ENCODE measurements at regions not wholly inside any gene's neighbourhood (a gene's known extent, or its start where the extent isn't known, plus 50 kb on each side); places are given as distances from the start of the nearest gene placed in this dataset.

DNA sequence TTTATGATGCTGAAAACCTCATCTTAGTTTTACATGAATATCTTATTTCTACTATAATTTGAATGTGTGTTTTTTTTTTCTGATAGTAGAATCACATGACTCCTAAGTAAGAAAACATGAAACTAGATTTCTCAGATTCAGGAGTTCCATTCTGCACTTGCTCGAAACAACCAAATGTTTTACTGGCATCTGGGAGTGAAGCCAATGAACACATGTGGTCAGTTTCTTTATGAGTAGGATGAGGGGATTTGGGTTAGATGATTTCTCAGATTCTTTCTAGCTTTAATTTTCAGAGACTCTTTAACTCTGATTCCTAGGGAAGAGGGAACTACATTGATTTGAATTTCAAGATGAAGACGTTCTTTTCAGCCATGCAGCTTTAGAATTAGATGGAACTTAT lies 225.0 kb upstream of the NT5C1B start:
- DNase-seq (ENCODE audit: low read depth, low spot score) (no peak), FAIRE-seq (no peak)
- H4K20me1 ChIP-seq (replicated peaks; ENCODE audit: control insufficient read depth, extremely low read depth, insufficient read depth, low read length) = no peaks in the 10 kb centered on the region
- no peak overlapping the region for H3K4me3 ChIP-seq (replicated peaks in 1 of 3; ENCODE audit: insufficient read depth in 1 of 3, low read depth in 1 of 3, low read length in 3 of 3)
- H3K4me2 ChIP-seq (ENCODE audit: insufficient read depth, low read length) = no peak overlapping the region
- H3K79me2 ChIP-seq (ENCODE audit: control insufficient read depth, insufficient read depth, low read length) = no peaks in the 10 kb centered on the region
- no peak overlapping the region for H3K9ac ChIP-seq (replicated peaks; ENCODE audit: extremely low read depth, insufficient read depth, low read length)
- no peaks in the 10 kb centered on the region for H3K36me3 ChIP-seq (ENCODE audit: control insufficient read depth in 2 of 2, extremely low read depth in 1 of 2, insufficient read depth in 2 of 2, low read length in 2 of 2)
- H2AFZ ChIP-seq (ENCODE audit: low read depth, low read length) = no peak overlapping the region
- no peak overlapping the region for H3K27ac ChIP-seq (ENCODE audit: insufficient read depth, low read depth, low read length)
- intact Hi-C loops (cut with micrococcal nuclease) (no loop called here), dilution Hi-C loops (cut with MboI; ENCODE audit: extremely low pct_ligation_motif_present, low sequenced_read_pairs) (no loop called here)
- BruUV-seq (replicated peaks) = no TSS peak
- H3K9me1 ChIP-seq (replicated peaks; ENCODE audit: control insufficient read depth, extremely low read depth, insufficient read depth, low read length) = no peaks in the 10 kb centered on the region
- ChIA-PET POLR2A (no interaction called here), CTCF (no interaction called here)
- no peaks in the 10 kb centered on the region for H3K27me3 ChIP-seq (ENCODE audit: control insufficient read depth in 2 of 2, insufficient read depth in 2 of 2, low read length in 2 of 2)
- H3K4me1 ChIP-seq (ENCODE audit: control insufficient read depth, extremely low read depth, insufficient read depth, low read length) = no peaks in the 10 kb centered on the region
- H3K9me3 ChIP-seq (replicated peaks; ENCODE audit: control insufficient read depth, insufficient read depth, low read length) = no peaks in the 10 kb centered on the region
- TF ChIP-seq FOS (IDR thresholded peaks at IDR 0.05; ENCODE audit: borderline replicate concordance, insufficient read depth, low read length) = no peak
- TF ChIP-seq EZH2 (IDR thresholded peaks at IDR 0.05; ENCODE audit: borderline replicate concordance, low read depth, low read length, severe bottlenecking) = no peak
- no peak for TF ChIP-seq POLR2AphosphoS5 (IDR thresholded peaks at IDR 0.05; ENCODE audit: insufficient read depth, low read depth, low read length)
- TF ChIP-seq, protein P1, sequence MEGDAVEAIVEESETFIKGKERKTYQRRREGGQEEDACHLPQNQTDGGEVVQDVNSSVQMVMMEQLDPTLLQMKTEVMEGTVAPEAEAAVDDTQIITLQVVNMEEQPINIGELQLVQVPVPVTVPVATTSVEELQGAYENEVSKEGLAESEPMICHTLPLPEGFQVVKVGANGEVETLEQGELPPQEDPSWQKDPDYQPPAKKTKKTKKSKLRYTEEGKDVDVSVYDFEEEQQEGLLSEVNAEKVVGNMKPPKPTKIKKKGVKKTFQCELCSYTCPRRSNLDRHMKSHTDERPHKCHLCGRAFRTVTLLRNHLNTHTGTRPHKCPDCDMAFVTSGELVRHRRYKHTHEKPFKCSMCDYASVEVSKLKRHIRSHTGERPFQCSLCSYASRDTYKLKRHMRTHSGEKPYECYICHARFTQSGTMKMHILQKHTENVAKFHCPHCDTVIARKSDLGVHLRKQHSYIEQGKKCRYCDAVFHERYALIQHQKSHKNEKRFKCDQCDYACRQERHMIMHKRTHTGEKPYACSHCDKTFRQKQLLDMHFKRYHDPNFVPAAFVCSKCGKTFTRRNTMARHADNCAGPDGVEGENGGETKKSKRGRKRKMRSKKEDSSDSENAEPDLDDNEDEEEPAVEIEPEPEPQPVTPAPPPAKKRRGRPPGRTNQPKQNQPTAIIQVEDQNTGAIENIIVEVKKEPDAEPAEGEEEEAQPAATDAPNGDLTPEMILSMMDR (IDR thresholded peaks at IDR 0.05; ENCODE audit: extremely low read depth in 1 of 2, insufficient read depth in 1 of 2, low read depth in 1 of 2, low read length in 2 of 2) = no peak
- TF ChIP-seq POLR2A (IDR thresholded peaks at IDR 0.05; ENCODE audit: low read depth, low read length) = no peak
- TF ChIP-seq JUN (IDR thresholded peaks at IDR 0.05; ENCODE audit: borderline replicate concordance, insufficient read depth, insufficient read length, low read depth) = no peak
- no peak for TF ChIP-seq MYC (IDR thresholded peaks at IDR 0.05; ENCODE audit: low read depth, low read length)
- TF ChIP-seq GATA2 (IDR thresholded peaks at IDR 0.05; ENCODE audit: insufficient read depth, insufficient read length, low read depth, low read length) = no peak
- TF ChIP-seq, protein P2, sequence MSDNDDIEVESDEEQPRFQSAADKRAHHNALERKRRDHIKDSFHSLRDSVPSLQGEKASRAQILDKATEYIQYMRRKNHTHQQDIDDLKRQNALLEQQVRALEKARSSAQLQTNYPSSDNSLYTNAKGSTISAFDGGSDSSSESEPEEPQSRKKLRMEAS (IDR thresholded peaks at IDR 0.05; ENCODE audit: insufficient read depth, insufficient read length) = no peak

All from endothelial cell of umbilical vein (primary cell).